ENCODE measurements at regions not wholly inside any gene's neighbourhood (a gene's known extent, or its start where the extent isn't known, plus 50 kb on each side); places are given as distances from the start of the nearest gene placed in this dataset.
"Not testable (repeated sequence)": the region's sequence is repeated elsewhere in the genome, so short reads cannot be mapped to it uniquely, and the experiment has no call there.

- DNase-seq, result not testable (repeated sequence)
Observed at GRCh38 chr15:30760633-30761032, 134.7 kb downstream of the ARHGAP11B start.

- not testable (repeated sequence) for DNase-seq
Observed at GRCh38 chr15:30761365-30761764, 135.4 kb downstream of the ARHGAP11B start.

- not testable (repeated sequence) for DNase-seq
Observed at GRCh38 chr15:30769390-30770124, 134.2 kb upstream of the FAN1 start.

GRCh38 chr15:30770759-30771158 is 133.0 kb upstream of the FAN1 start:
- DNase-seq, result no peak

GRCh38 chr15:30783019-30783418 is 120.7 kb upstream of the FAN1 start:
- DNase-seq, result no peak

- DNase-seq, result no peak
Observed at GRCh38 chr15:30788595-30788994, 115.1 kb upstream of the FAN1 start.

GRCh38 chr15:30791239-30792175 is 112.2 kb upstream of the FAN1 start:
- no peak for DNase-seq

- not testable (repeated sequence) for DNase-seq
Observed at GRCh38 chr15:30792843-30793242, 110.9 kb upstream of the FAN1 start.

- no peak for DNase-seq
Observed at GRCh38 chr15:30794388-30794787, 109.3 kb upstream of the FAN1 start.

GRCh38 chr15:30799565-30799964 is 104.2 kb upstream of the FAN1 start:
- DNase-seq, result not testable (repeated sequence)

GRCh38 chr15:30801140-30801895 is 102.4 kb upstream of the FAN1 start:
- not testable (repeated sequence) for DNase-seq

- DNase-seq, result not testable (repeated sequence)
Observed at GRCh38 chr15:30802001-30802400, 101.7 kb upstream of the FAN1 start.

GRCh38 chr15:30803703-30804102 is 100.0 kb upstream of the FAN1 start:
- DNase-seq, result not testable (repeated sequence)

- DNase-seq, result no peak
Observed at GRCh38 chr15:30816430-30816829, 87.3 kb upstream of the FAN1 start.

GRCh38 chr15:30823068-30823813 is 80.5 kb upstream of the FAN1 start:
- DNase-seq, result peak in 1 of 2 donors; percentile 78

GRCh38 chr15:30824518-30825195 is 79.1 kb upstream of the FAN1 start:
- DNase-seq, result no peak

- DNase-seq, result no peak
Observed at GRCh38 chr15:30827625-30828303, 76.0 kb upstream of the FAN1 start.

- peak; percentile 11 to 23 for DNase-seq
Observed at GRCh38 chr15:30828304-30828639, 75.4 kb upstream of the FAN1 start.

- peak; percentile 9 to 72 for DNase-seq
Observed at GRCh38 chr15:30830961-30831360, 72.8 kb upstream of the FAN1 start.

GRCh38 chr15:30833379-30833778 is 70.3 kb upstream of the FAN1 start:
- not testable (repeated sequence) for DNase-seq

GRCh38 chr15:30841639-30842038 is 62.1 kb upstream of the FAN1 start:
- DNase-seq, result not testable (repeated sequence)
